OCI-LY3 (cell line): ENCODE measurements at regions not wholly inside any gene's neighbourhood (a gene's known extent, or its start where the extent isn't known, plus 50 kb on each side); places are given as distances from the start of the nearest gene placed in this dataset.

Source experiments
- H2AFZ ChIP-seq: fragments of 200-600, 300-600 bp; shearing (Covaris generic); 2 replicates; pipeline ENCODE4 v1.6.0; 2014; ENCODE audit warnings: antibody characterized with exemption, low read depth, low read length
- H3K27ac ChIP-seq: fragments of 200-600, 300-600 bp; sonication (generic); 2 replicates; pipeline ENCODE4 v1.5.1; 2014; ENCODE audit warnings: mild to moderate bottlenecking, low read length, moderate library complexity, mixed read lengths
- H3K27me3 ChIP-seq: fragments of 200-600, 300-600 bp; sonication (generic); 2 replicates; pipeline ENCODE4 v1.6.1; 2014; ENCODE audit warnings: low read depth, low read length, mixed read lengths
- H3K36me3 ChIP-seq: fragments of 200-600, 300-600 bp; sonication (generic); replicated peaks from 2 replicates; pipeline ENCODE3; 2014; ENCODE audit warnings: low read depth, low read length, mixed read lengths
- H3K4me1 ChIP-seq: fragments of 300-600, 200-600 bp; sonication (generic); 2 replicates; pipeline ENCODE4 v1.6.1; 2014; ENCODE audit warnings: low read length, mixed read lengths
- H3K4me2 ChIP-seq: fragments of 200-600, 300-600 bp; sonication (generic); 2 replicates; pipeline ENCODE4 v1.6.1; 2014; ENCODE audit warnings: low read length, mixed read lengths
- H3K4me3 ChIP-seq: fragments of 300-600, 200-600 bp; sonication (generic); 2 replicates; pipeline ENCODE4 v1.5.1; 2014; ENCODE audit warnings: antibody characterized with exemption, mild to moderate bottlenecking, low read length, moderate library complexity
- H3K79me2 ChIP-seq: fragments of 300-600, 200-600 bp; shearing (Covaris generic); 2 replicates; pipeline ENCODE4 v1.6.1; 2014; ENCODE audit warnings: mild to moderate bottlenecking, low read length, mixed read lengths
- H3K9ac ChIP-seq: fragments of 300-600, 200-600 bp; shearing (Covaris generic); 2 replicates; pipeline ENCODE4 v1.6.0; 2014; ENCODE audit warnings: mild to moderate bottlenecking, low read length, moderate library complexity
- H3K9me3 ChIP-seq: fragments of 200-600, 300-600 bp; shearing (Covaris generic); 2 replicates; pipeline ENCODE4 v1.6.1; 2014; ENCODE audit warnings: low read length, mixed read lengths; ENCODE audit not compliant: insufficient read depth
- H4K20me1 ChIP-seq: fragments of 200-600, 300-600 bp; sonication (generic); 2 replicates; pipeline ENCODE4 v1.6.1; 2016; ENCODE audit warnings: low read length, mixed read lengths; ENCODE audit not compliant: insufficient read depth
- CTCF ChIP-seq: fragments of 200-600, 300-600 bp; sonication (generic); IDR thresholded peaks from 2 replicates; pipeline ENCODE4 v1.5.1; 2014; ENCODE audit warnings: antibody characterized with exemption, low read length, low read depth
- EZH2phosphoT487 ChIP-seq: fragments of 200-600 bp; shearing (Covaris generic); IDR thresholded peaks from 2 replicates; pipeline ENCODE4 v1.6.1; 2018; ENCODE audit warnings: antibody characterized with exemption, mixed run types, low read depth

DNA sequence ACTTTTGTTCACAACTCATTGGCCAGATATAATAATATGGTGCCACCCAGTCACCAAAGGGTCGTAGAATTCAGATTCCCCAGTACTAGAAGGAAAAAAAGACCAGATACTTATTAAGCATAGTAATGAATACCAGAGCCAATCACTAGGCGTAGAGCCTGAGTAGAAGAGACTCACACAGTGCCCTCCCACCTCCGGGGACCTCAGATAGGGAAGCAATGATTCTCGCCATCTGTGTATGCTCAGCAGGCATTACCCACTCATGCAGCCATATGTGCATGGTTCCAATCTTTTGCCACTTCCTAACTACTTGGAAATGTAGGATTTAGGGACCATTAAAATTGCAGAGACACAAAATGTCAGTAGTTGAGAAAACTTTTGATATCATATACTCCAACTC lies 85.3 kb downstream of the C11orf87 start:
- H3K4me3 ChIP-seq: no peak overlapping the region
- no peaks in the 10 kb centered on the region for H3K9me3 ChIP-seq
- H3K27me3 ChIP-seq: no peaks in the 10 kb centered on the region
- no peaks in the 10 kb centered on the region for H3K36me3 ChIP-seq
- H3K27ac ChIP-seq: no peak overlapping the region
- H3K9ac ChIP-seq: no peak overlapping the region
- H4K20me1 ChIP-seq: no peaks in the 10 kb centered on the region
- H3K79me2 ChIP-seq: no peaks in the 10 kb centered on the region
- no peak overlapping the region for H2AFZ ChIP-seq
- TF ChIP-seq CTCF (no peak), EZH2phosphoT487 (no peak)
- no peak overlapping the region for H3K4me2 ChIP-seq
- H3K4me1 ChIP-seq: peaks cover 1% of the 10 kb centered on the region; the same call in 1 of the 2 replicates

- Histone ChIP-seq H2AFZ (no peak overlapping the region), H3K36me3 (no peaks in the 10 kb centered on the region), H3K9me3 (no peaks in the 10 kb centered on the region), H3K4me1 (peaks cover 8% of the 10 kb centered on the region), H4K20me1 (no peaks in the 10 kb centered on the region), H3K4me2 (no peak overlapping the region), H3K79me2 (no peaks in the 10 kb centered on the region), H3K4me3 (no peak overlapping the region), H3K27ac (no peak overlapping the region), H3K9ac (no peak overlapping the region), H3K27me3 (no peaks in the 10 kb centered on the region)
- TF ChIP-seq EZH2phosphoT487 (no peak), CTCF (no peak)
Observed at GRCh38 chr11:109507836-109508561, 86.0 kb downstream of the C11orf87 start.

DNA sequence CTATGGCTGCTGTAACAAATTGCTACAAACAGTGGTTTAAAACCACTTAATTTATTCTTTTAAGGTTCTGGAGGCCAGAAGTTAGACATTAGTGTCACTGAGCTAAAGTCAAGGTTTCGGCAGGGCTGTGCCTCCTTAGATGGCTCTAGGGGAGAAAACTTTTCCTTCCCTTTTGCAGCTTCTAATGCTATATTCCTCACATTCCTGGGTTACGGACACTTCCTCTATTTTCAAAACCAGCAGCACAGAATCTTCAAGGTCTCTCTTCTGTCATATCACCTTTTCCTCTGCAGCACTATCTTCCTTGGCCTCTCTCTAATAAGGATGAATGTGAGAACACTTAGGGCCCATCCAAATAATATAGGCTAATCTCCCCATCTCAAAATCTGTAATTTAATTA lies 87.0 kb downstream of the C11orf87 start:
- TF ChIP-seq EZH2phosphoT487: no peak
- no peak for TF ChIP-seq CTCF
- Histone ChIP-seq H3K27ac (no peak overlapping the region), H3K79me2 (no peaks in the 10 kb centered on the region), H3K9me3 (no peaks in the 10 kb centered on the region), H2AFZ (no peak overlapping the region), H4K20me1 (no peaks in the 10 kb centered on the region), H3K4me2 (no peak overlapping the region), H3K4me1 (peaks cover 17% of the 10 kb centered on the region), H3K9ac (no peak overlapping the region), H3K27me3 (no peaks in the 10 kb centered on the region), H3K36me3 (no peaks in the 10 kb centered on the region), H3K4me3 (no peak overlapping the region)

DNA sequence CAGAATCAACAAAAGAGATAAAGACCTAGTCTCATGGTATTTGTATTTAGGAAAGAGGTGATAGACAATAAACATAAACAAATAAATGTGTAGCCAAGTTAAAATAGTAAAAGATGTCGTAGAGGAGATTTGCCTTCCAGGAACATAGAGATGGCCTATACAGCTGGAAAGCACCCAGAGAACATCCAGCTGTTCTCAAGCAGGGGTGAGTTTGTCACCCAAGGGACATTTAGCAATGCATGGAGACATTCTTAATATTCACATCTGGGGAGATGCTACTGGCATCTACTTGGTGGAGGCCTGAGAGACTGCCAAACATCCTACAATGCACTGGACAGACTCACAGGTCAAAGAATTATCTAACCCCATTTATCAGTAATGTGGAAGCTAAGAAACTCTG lies 88.3 kb downstream of the C11orf87 start:
- Histone ChIP-seq H3K36me3 (no peaks in the 10 kb centered on the region), H3K27ac (no peak overlapping the region), H3K27me3 (no peaks in the 10 kb centered on the region), H3K79me2 (no peaks in the 10 kb centered on the region), H2AFZ (no peak overlapping the region), H3K9ac (no peak overlapping the region), H3K4me2 (no peak overlapping the region), H3K9me3 (no peaks in the 10 kb centered on the region), H3K4me1 (peaks cover 31% of the 10 kb centered on the region), H4K20me1 (no peaks in the 10 kb centered on the region), H3K4me3 (no peak overlapping the region)
- TF ChIP-seq EZH2phosphoT487 (no peak), CTCF (no peak)
